ENCODE measurements at regions not wholly inside any gene's neighbourhood (a gene's known extent, or its start where the extent isn't known, plus 50 kb on each side); places are given as distances from the start of the nearest gene placed in this dataset.

- Histone ChIP-seq H4K20me1 (replicated peaks in 1 of 2; ENCODE audit: control insufficient read depth in 1 of 2, insufficient read depth in 2 of 2, low read length in 2 of 2) (no peaks in the 10 kb centered on the region), H2BK12ac (ENCODE audit: low read depth, low read length) (no peak overlapping the region), H3K14ac (ENCODE audit: insufficient read length) (no peak overlapping the region), H3K4ac (replicated peaks; ENCODE audit: insufficient read length, low read depth, low read length) (no peak overlapping the region), H3K23ac (ENCODE audit: insufficient read length) (no peak overlapping the region), H2AFZ (ENCODE audit: low read length) (no peak overlapping the region), H3K4me1 (replicated peaks in 1 of 4; ENCODE audit: control insufficient read depth in 3 of 4, insufficient read depth in 4 of 4, low read length in 3 of 4) (0 out of 7 replicates have a peak, but pooled peaks cover 0 to 2% (median 0%) of the 10 kb centered on the region in 4 experiments), H2BK20ac (ENCODE audit: low read length) (no peak overlapping the region), H3K9me3 (ENCODE audit: insufficient read depth in 2 of 2, low read depth in 1 of 2, low read length in 1 of 2) (no peaks in the 10 kb centered on the region), H3K18ac (ENCODE audit: extremely low read depth, low read length) (no peak overlapping the region), H3K79me1 (ENCODE audit: low read depth, low read length) (no peaks in the 10 kb centered on the region), H2AK5ac (ENCODE audit: low read depth, low read length) (no peak overlapping the region), H3K23me2 (ENCODE audit: low read depth, low read length) (no peaks in the 10 kb centered on the region), H4K5ac (ENCODE audit: insufficient read length, low read depth, low read length) (no peak overlapping the region), H4K8ac (ENCODE audit: extremely low read depth, insufficient read depth, low read length) (no peak overlapping the region), H3K56ac (replicated peaks; ENCODE audit: insufficient read length, low read depth, low read length) (no peak overlapping the region), H3K79me2 (ENCODE audit: control insufficient read depth in 1 of 2, insufficient read depth in 2 of 2, low read length in 2 of 2) (no peaks in the 10 kb centered on the region), H2BK15ac (ENCODE audit: low read length) (no peak overlapping the region), H2BK5ac (ENCODE audit: low read depth, low read length) (no peak overlapping the region), H3K4me3 (ENCODE audit: extremely low read depth in 1 of 4, insufficient read depth in 2 of 4, low read depth in 3 of 4, low read length in 4 of 4) (no peak overlapping the region), H4K91ac (replicated peaks; ENCODE audit: insufficient read length, low read length) (no peak overlapping the region), H2BK120ac (replicated peaks; ENCODE audit: low read depth, low read length) (no peak overlapping the region), H3K4me2 (ENCODE audit: insufficient read depth in 1 of 2, low read depth in 2 of 2, low read length in 2 of 2) (no peak overlapping the region), H3K36me3 (ENCODE audit: control insufficient read depth in 2 of 4, insufficient read depth in 4 of 4, low read length in 3 of 4) (no peaks in the 10 kb centered on the region), H3K27me3 (replicated peaks in 1 of 4; ENCODE audit: control insufficient read depth in 3 of 4, extremely low read depth in 1 of 4, insufficient read depth in 3 of 4, low read length in 3 of 4) (no peaks in the 10 kb centered on the region; a peak in 1 of 7 replicates), H3K9ac (replicated peaks in 1 of 4; ENCODE audit: extremely low read depth in 1 of 4, low read depth in 3 of 4, low read length in 3 of 4) (no peak overlapping the region), H3K27ac (ENCODE audit: low read depth, low read length) (no peak overlapping the region)
- FAIRE-seq (no peak), DNase-seq (ENCODE audit: low read depth in 1 of 2, low spot score in 2 of 2) (no peak)
- TF ChIP-seq RXRA (IDR thresholded peaks at IDR 0.05; ENCODE audit: insufficient read depth, low read depth, low read length) (no peak), ZNF274 (IDR thresholded peaks at IDR 0.05; ENCODE audit: borderline replicate concordance, extremely low read depth, low read length) (no peak), HDAC6 (IDR thresholded peaks at IDR 0.05; ENCODE audit: low read depth, low read length) (no peak), SRF (IDR thresholded peaks at IDR 0.05; ENCODE audit: low read depth, low read length) (no peak), KDM4A (IDR thresholded peaks at IDR 0.05; ENCODE audit: low read depth, low read length, severe bottlenecking) (no peak)
- ChIA-PET POLR2A (ENCODE audit: partially characterized antibody) (interaction anchor here (1.0 kb wide), 1 partner anchor 14 kb away, joined by 3 read pairs; no protein-coding TSS in a partner anchor), CTCF (ENCODE audit: partially characterized antibody) (interaction anchor here (0.7 to 0.8 kb wide), 2 partner anchors 9 to 28 kb away, joined by 3 to 6 read pairs; no protein-coding TSS in a partner anchor)
- WGBS, 2 experiments (ENCODE audit: extremely low coverage in 1 of 2, insufficient coverage in 1 of 2, insufficient read length in 1 of 2, insufficient replicate concordance in 2 of 2, low coverage in 1 of 2, low lambda C conversion rate in 2 of 2, missing lambda C conversion rate in 1 of 2): 83% methylated on average over 4 of the region's 4 CpGs; no CpG with 5 or more reads in 1 of the 2 experiments
These were observed 64.5 kb upstream of the PIP5K1B start for GRCh38 chr9:68640421-68641089.
